Ascending aorta (tissue), 2 donors: ENCODE measurements at regions not wholly inside any gene's neighbourhood (a gene's known extent, or its start where the extent isn't known, plus 50 kb on each side); places are given as distances from the start of the nearest gene placed in this dataset.

Experiments
- DNase-seq, 2 donors: peaks; one replicate each; pipeline ENCODE4 v3.0.0-alpha.2; 2019; ENCODE audit warnings: low spot score in 2 of 2
- H3K27ac ChIP-seq, 2 donors: fragments of 200-600 bp; sonication (generic); one replicate each; pipeline ENCODE4 v1.5.1; 2016 to 2017; ENCODE audit warnings: mild to moderate bottlenecking in 1 of 2
- H3K27me3 ChIP-seq: fragments of 200-600 bp; sonication (generic); one replicate; pipeline ENCODE4 v1.5.1; 2017
- H3K36me3 ChIP-seq, 2 donors: fragments of 200-600 bp; sonication (generic); one replicate each; pipeline ENCODE4 v1.5.1; 2016
- H3K4me1 ChIP-seq, 2 donors: fragments of 200-600 bp; sonication (generic); one replicate each; pipeline ENCODE4 v1.5.1; 2016 to 2017; ENCODE audit warnings: mild to moderate bottlenecking in 1 of 2
- H3K4me3 ChIP-seq, 2 donors: fragments of 200-600 bp; sonication (generic); one replicate each; pipeline ENCODE4 v1.5.1; 2016 to 2017; ENCODE audit warnings: mild to moderate bottlenecking in 1 of 2
- H3K9me3 ChIP-seq, 2 donors: fragments of 200-600 bp; sonication (generic); one replicate each; pipeline ENCODE4 v1.5.1; 2016
- intact Hi-C: fragments of 100-400 bp; cut with DNase I; formaldehyde crosslinking; loops from one replicate; pipeline ENCODE4 v1.15.1; 2023
- TF ChIP-seq, protein P1 (sequence below), 3 experiments: fragments of 200-600 bp in 2 of 3; fragments of 450-650 bp in 1 of 3; sonication (generic) in 2 of 3; IDR thresholded peaks; one replicate each; pipeline ENCODE4 v1.5.1; 2016 to 2019; ENCODE audit warnings: antibody characterized with exemption in 3 of 3, mild to moderate bottlenecking in 1 of 3, moderate library complexity in 1 of 3

DNA sequence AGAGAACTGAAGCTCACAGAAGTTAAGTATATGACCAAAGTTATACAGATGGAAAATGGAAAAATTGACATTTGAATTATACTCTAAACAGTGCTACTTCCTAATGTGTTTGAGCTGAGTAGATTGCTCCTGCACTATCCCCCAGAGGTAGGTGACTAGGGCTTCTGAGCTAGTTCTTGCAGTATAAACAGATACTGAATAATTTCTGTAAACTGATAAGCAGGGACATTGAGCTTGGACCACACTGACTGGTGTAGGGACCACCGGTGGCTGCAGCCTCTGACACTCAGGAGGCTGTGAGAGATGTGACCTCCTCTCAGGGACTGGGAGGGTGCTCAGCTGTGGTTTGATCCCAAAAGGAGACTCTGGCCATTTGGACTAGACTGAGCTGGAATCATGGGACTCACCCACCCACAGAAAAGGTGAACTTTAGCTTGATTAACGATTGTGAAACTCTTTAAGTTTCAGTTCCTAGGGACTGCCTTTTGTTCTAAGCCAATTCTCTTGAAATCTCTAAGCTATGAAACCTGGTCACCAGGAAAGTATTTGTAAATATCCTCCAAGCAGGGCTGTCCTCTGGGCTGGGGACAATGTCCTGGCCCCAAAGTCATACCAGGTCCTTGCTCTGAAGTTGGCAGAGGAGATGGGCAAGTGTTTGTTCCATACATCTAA is 291.5 kb downstream of the SEC61B start:
- intact Hi-C loops, result no loop called here

DNA sequence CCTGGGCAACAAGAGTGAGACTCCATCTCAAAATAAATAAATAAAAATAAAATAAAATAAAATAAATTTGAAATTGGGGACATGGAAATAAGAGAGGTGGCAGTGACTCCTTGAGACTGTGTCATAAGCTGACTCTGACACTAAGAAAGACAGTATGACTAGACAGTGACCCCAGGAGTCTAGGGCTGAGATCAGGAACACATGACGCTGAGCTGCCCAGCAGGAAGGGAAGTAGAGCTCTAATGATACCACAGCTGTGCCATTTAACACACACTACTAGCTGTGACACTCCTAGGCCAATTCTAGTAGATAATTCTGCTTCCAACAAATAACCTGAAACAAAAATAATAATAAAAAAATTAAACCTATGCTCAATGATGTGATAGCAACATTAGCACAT is 293.0 kb downstream of the SEC61B start:
- TF ChIP-seq, protein P1, sequence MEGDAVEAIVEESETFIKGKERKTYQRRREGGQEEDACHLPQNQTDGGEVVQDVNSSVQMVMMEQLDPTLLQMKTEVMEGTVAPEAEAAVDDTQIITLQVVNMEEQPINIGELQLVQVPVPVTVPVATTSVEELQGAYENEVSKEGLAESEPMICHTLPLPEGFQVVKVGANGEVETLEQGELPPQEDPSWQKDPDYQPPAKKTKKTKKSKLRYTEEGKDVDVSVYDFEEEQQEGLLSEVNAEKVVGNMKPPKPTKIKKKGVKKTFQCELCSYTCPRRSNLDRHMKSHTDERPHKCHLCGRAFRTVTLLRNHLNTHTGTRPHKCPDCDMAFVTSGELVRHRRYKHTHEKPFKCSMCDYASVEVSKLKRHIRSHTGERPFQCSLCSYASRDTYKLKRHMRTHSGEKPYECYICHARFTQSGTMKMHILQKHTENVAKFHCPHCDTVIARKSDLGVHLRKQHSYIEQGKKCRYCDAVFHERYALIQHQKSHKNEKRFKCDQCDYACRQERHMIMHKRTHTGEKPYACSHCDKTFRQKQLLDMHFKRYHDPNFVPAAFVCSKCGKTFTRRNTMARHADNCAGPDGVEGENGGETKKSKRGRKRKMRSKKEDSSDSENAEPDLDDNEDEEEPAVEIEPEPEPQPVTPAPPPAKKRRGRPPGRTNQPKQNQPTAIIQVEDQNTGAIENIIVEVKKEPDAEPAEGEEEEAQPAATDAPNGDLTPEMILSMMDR (IDR thresholded peaks at IDR 0.05), result no peak
- H3K36me3 ChIP-seq, result no peaks in the 10 kb centered on the region
- H3K4me3 ChIP-seq, result no peak overlapping the region
- no peak overlapping the region for H3K27ac ChIP-seq
- intact Hi-C loops, result no loop called here
- H3K9me3 ChIP-seq, result no peaks in the 10 kb centered on the region
- no peaks in the 10 kb centered on the region for H3K27me3 ChIP-seq
- no peak for DNase-seq
- no peaks in the 10 kb centered on the region for H3K4me1 ChIP-seq

More for the DNA sequence above, 291.5 kb downstream of the SEC61B start:
- no peaks in the 10 kb centered on the region for H3K4me1 ChIP-seq
- TF ChIP-seq, protein P1 (IDR thresholded peaks at IDR 0.05), result no peak
- no peak overlapping the region for H3K27ac ChIP-seq
- no peak for DNase-seq
- no peak overlapping the region for H3K4me3 ChIP-seq
- no peaks in the 10 kb centered on the region for H3K27me3 ChIP-seq
- H3K9me3 ChIP-seq, result no peaks in the 10 kb centered on the region
- no peaks in the 10 kb centered on the region for H3K36me3 ChIP-seq

GRCh38 chr9:99515895-99516656 is 294.0 kb downstream of the SEC61B start:
- intact Hi-C loops, result no loop called here
- Histone ChIP-seq H3K27ac (no peak overlapping the region), H3K4me3 (no peak overlapping the region), H3K27me3 (no peaks in the 10 kb centered on the region), H3K4me1 (no peaks in the 10 kb centered on the region), H3K36me3 (no peaks in the 10 kb centered on the region), H3K9me3 (no peaks in the 10 kb centered on the region)
- TF ChIP-seq, protein P1 (IDR thresholded peaks at IDR 0.05), result no peak
- no peak for DNase-seq

- no peaks in the 10 kb centered on the region for H3K4me1 ChIP-seq
- no peaks in the 10 kb centered on the region for H3K27me3 ChIP-seq
- no peak for DNase-seq
- no peaks in the 10 kb centered on the region for H3K9me3 ChIP-seq
- intact Hi-C loops, result no loop called here
- H3K4me3 ChIP-seq, result no peak overlapping the region
- TF ChIP-seq, protein P1 (IDR thresholded peaks at IDR 0.05), result no peak
- no peaks in the 10 kb centered on the region for H3K36me3 ChIP-seq
- no peak overlapping the region for H3K27ac ChIP-seq
Measured at GRCh38 chr9:99516657-99517049, 294.6 kb downstream of the SEC61B start.

GRCh38 chr9:99523838-99524237 is 297.8 kb upstream of the NR4A3 start:
- H3K36me3 ChIP-seq, result no peaks in the 10 kb centered on the region
- H3K9me3 ChIP-seq, result no peaks in the 10 kb centered on the region
- H3K4me3 ChIP-seq, result no peak overlapping the region
- no peak for DNase-seq
- no peaks in the 10 kb centered on the region for H3K27me3 ChIP-seq
- TF ChIP-seq, protein P1 (IDR thresholded peaks at IDR 0.05), result no peak
- no peak overlapping the region for H3K27ac ChIP-seq
- H3K4me1 ChIP-seq, result no peaks in the 10 kb centered on the region
- intact Hi-C loops, result no loop called here
